Muscle layer of duodenum (tissue), 2 donors: ENCODE measurements at regions not wholly inside any gene's neighbourhood (a gene's known extent, or its start where the extent isn't known, plus 50 kb on each side); places are given as distances from the start of the nearest gene placed in this dataset.
"Not testable (repeated sequence)": the region's sequence is repeated elsewhere in the genome, so short reads cannot be mapped to it uniquely, and the experiment has no call there.

ENCODE experiments used
- H3K27ac ChIP-seq: one replicate; pipeline ENCODE4 v1.7.0; 2013; ENCODE audit warnings: mild to moderate bottlenecking, low read length
- H3K27me3 ChIP-seq: one replicate; pipeline ENCODE4 v1.7.0; 2013; ENCODE audit warnings: low read depth, mild to moderate bottlenecking, control low read depth, low read length
- H3K36me3 ChIP-seq, 2 donors: one replicate each; pipeline ENCODE4 v1.7.0; 2013; ENCODE audit warnings: low read length in 2 of 2, control low read depth in 1 of 2, mild to moderate bottlenecking in 1 of 2; ENCODE audit not compliant: insufficient read depth in 2 of 2, control insufficient read depth in 1 of 2
- H3K4me1 ChIP-seq, 2 donors: one replicate each; pipeline ENCODE4 v1.7.0; 2013; ENCODE audit warnings: low read length in 2 of 2, mild to moderate bottlenecking in 2 of 2, control low read depth in 1 of 2, moderate library complexity in 1 of 2; ENCODE audit not compliant: insufficient read depth in 2 of 2, control insufficient read depth in 1 of 2
- H3K4me3 ChIP-seq, 2 donors: one replicate each; pipeline ENCODE4 v1.7.0; 2013; ENCODE audit warnings: low read length in 2 of 2, low read depth in 1 of 2, mild to moderate bottlenecking in 1 of 2
- H3K9me3 ChIP-seq, 2 donors: one replicate each; pipeline ENCODE4 v1.7.0; 2013; ENCODE audit warnings: low read length in 2 of 2, control low read depth in 1 of 2, mild to moderate bottlenecking in 1 of 2; ENCODE audit not compliant: control insufficient read depth in 1 of 2
- donor health status: healthy.

DNA sequence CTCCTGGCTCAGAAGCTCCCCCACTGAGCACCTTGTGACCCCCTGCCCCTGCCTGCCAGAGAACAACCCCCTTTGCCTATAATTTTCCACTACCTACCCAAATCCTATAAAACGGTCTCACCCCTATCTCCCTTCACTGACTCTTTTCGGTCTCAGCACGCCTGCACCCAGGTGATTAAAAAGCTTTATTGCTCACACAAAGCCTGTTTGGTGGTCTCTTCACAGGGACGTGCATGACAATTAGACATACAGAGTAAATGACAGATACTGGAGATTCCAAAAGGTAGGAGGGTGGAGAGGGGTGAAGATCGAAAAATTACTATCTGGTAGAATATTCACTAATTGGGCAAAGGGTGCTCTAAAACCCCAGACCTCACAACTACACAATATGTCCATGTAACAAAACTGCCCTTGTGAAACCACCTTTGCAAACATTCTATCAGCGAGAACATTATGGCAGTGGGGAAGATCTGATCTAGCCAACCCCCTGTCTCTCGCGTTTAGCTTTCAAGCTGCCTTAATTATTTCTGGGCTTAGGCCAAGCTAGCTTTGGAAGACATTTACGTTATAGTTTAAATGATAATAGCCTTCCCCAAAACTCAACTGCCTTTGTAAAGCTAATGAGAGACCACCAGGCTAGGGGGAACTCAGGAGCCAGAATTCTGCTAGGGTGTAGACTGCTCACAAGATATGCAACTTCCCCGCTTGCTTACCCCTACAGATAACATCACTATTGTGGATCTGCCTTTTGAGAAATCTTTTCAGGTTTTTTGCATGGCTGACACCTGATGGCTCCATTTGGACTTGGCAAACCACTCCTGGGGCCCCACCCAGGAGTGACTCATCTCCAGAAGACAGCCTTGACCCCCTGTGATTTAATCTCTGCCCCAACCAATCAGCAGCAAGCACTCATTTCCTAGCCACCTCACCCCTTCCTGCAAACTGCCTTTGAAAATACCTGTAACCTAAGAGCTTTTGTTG is 1534.0 kb upstream of the SPRY2 start:
- Histone ChIP-seq H3K9me3 (no peaks in the 10 kb centered on the region), H3K27me3 (no peaks in the 10 kb centered on the region), H3K27ac (no peak overlapping the region), H3K4me1 (no peaks in the 10 kb centered on the region), H3K36me3 (no peaks in the 10 kb centered on the region), H3K4me3 (no peak overlapping the region)

GRCh38 chr13:81874253-81874652 is 1533.3 kb upstream of the SPRY2 start:
- Histone ChIP-seq H3K4me3 (no peak overlapping the region), H3K36me3 (no peaks in the 10 kb centered on the region), H3K27me3 (no peaks in the 10 kb centered on the region), H3K4me1 (no peaks in the 10 kb centered on the region), H3K27ac (no peak overlapping the region), H3K9me3 (no peaks in the 10 kb centered on the region)

GRCh38 chr13:81872581-81872980 is 1531.7 kb upstream of the SPRY2 start:
- no peaks in the 10 kb centered on the region for H3K4me1 ChIP-seq
- no peaks in the 10 kb centered on the region for H3K9me3 ChIP-seq
- no peaks in the 10 kb centered on the region for H3K36me3 ChIP-seq
- H3K4me3 ChIP-seq = no peak overlapping the region
- H3K27ac ChIP-seq = no peak overlapping the region
- no peaks in the 10 kb centered on the region for H3K27me3 ChIP-seq

GRCh38 chr13:81871751-81872325 is 1530.9 kb upstream of the SPRY2 start:
- not testable (repeated sequence) for H3K9me3 ChIP-seq, H3K4me1 ChIP-seq, H3K36me3 ChIP-seq

DNA sequence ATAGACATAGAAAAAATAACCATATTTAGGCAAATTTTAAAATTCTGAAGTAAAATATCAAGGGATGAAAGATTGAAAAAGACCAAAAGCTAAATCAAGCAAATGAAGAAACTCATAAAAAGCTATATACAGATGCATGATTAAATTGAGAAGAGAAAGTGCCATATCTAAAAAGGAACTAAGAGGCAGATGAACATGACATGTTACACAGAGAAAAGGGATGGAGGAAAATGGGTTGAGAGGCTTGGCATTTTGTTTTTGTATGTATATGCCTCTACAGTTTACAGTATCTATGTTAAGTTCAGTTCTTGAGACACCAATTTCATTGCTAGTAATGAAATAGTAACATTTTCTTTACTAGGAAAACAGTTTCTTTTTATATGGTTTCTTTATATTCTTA is 1507.4 kb upstream of the SPRY2 start:
- no peaks in the 10 kb centered on the region for H3K4me1 ChIP-seq
- H3K27ac ChIP-seq = no peak overlapping the region
- H3K4me3 ChIP-seq = no peak overlapping the region
- no peaks in the 10 kb centered on the region for H3K9me3 ChIP-seq
- H3K36me3 ChIP-seq = no peaks in the 10 kb centered on the region
- no peaks in the 10 kb centered on the region for H3K27me3 ChIP-seq

More at GRCh38 chr13:81871751-81872325, 1530.9 kb upstream of the SPRY2 start:
- not testable (repeated sequence) for H3K27ac ChIP-seq, H3K27me3 ChIP-seq, H3K4me3 ChIP-seq

DNA sequence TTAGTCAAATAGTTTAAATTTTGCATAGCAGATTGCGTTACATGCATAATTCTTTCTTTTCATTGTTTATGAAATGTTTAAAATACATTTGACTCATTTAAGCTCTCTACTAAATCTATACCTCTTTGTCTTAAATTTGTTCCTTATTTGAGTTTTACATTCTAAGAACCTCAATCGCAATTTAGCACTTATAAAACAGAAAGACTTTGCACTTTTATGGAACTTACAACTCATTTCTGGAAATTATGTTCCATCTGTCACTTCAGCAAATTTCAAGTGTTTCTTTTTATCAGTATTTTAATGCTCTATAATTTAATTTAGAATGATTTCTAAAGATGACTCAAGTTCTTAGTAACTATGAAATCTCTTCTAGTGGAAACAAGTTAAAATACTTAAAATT is 1505.8 kb upstream of the SPRY2 start:
- Histone ChIP-seq H3K27ac (no peak overlapping the region), H3K27me3 (no peaks in the 10 kb centered on the region), H3K4me1 (no peaks in the 10 kb centered on the region), H3K4me3 (no peak overlapping the region), H3K9me3 (no peaks in the 10 kb centered on the region), H3K36me3 (no peaks in the 10 kb centered on the region)

GRCh38 chr13:81821259-81821658 is 1480.3 kb upstream of the SPRY2 start:
- no peaks in the 10 kb centered on the region for H3K4me1 ChIP-seq
- no peak overlapping the region for H3K27ac ChIP-seq
- H3K9me3 ChIP-seq = no peaks in the 10 kb centered on the region
- H3K4me3 ChIP-seq = no peak overlapping the region
- H3K36me3 ChIP-seq = no peaks in the 10 kb centered on the region
- no peaks in the 10 kb centered on the region for H3K27me3 ChIP-seq

DNA sequence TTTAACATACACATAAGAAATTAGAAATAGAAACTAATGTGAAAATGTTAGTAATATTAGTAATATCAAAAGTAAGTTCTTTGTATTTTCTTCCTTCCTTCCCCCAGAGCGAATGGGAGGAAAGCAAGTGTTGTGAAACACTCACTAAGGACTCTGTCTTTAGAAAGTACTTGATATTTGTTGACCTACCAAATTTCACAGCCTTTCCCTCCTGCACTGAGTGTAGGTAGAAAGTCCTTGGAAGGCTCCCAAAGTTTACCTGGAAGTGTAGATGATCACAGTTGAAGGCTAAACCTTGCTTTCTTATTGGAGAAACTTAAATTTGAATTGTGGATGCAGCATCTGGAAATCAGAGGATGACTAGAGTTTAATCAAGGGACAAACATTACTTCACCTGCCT is 1459.5 kb upstream of the SPRY2 start:
- H3K36me3 ChIP-seq = no peaks in the 10 kb centered on the region
- H3K4me3 ChIP-seq = no peak overlapping the region
- H3K27ac ChIP-seq = no peak overlapping the region
- no peaks in the 10 kb centered on the region for H3K9me3 ChIP-seq
- H3K27me3 ChIP-seq = no peaks in the 10 kb centered on the region
- H3K4me1 ChIP-seq = no peaks in the 10 kb centered on the region

GRCh38 chr13:81795710-81796109 is 1454.8 kb upstream of the SPRY2 start:
- Histone ChIP-seq H3K36me3 (no peaks in the 10 kb centered on the region), H3K4me1 (no peaks in the 10 kb centered on the region), H3K27ac (no peak overlapping the region), H3K9me3 (no peaks in the 10 kb centered on the region), H3K4me3 (no peak overlapping the region), H3K27me3 (no peaks in the 10 kb centered on the region)

- H3K9me3 ChIP-seq = no peaks in the 10 kb centered on the region
- H3K4me3 ChIP-seq = no peak overlapping the region
- no peaks in the 10 kb centered on the region for H3K4me1 ChIP-seq
- H3K27me3 ChIP-seq = no peaks in the 10 kb centered on the region
- no peaks in the 10 kb centered on the region for H3K36me3 ChIP-seq
- H3K27ac ChIP-seq = no peak overlapping the region
These were observed 1450.7 kb upstream of the SPRY2 start for GRCh38 chr13:81791641-81792040.

GRCh38 chr13:81781471-81781870 is 1440.5 kb upstream of the SPRY2 start:
- H3K9me3 ChIP-seq = no peaks in the 10 kb centered on the region
- H3K27me3 ChIP-seq = no peaks in the 10 kb centered on the region
- peaks cover 0 to 6% of the 10 kb centered on the region in 2 donors for H3K4me1 ChIP-seq
- no peak overlapping the region for H3K27ac ChIP-seq
- H3K36me3 ChIP-seq = no peaks in the 10 kb centered on the region
- no peak overlapping the region for H3K4me3 ChIP-seq
